ENCODE measurements at regions not wholly inside any gene's neighbourhood (a gene's known extent, or its start where the extent isn't known, plus 50 kb on each side); places are given as distances from the start of the nearest gene placed in this dataset.

- H3K4me3 ChIP-seq (ENCODE audit: low read length) = peak overlapping the region; percentile 60; the same call in 1 of the 2 replicates
- TF ChIP-seq ZNF274 (IDR thresholded peaks at IDR 0.05; ENCODE audit: low read depth, low read length) = no peak
Observed at GRCh38 chr5:69043655-69043996, 50.2 kb upstream of the SLC30A5 start.

Data from GM08714 (cell line).